GM19397 (cell line): ENCODE measurements at regions not wholly inside any gene's neighbourhood (a gene's known extent, or its start where the extent isn't known, plus 50 kb on each side); places are given as distances from the start of the nearest gene placed in this dataset.
"Not testable (repeated sequence)": the region's sequence is repeated elsewhere in the genome, so short reads cannot be mapped to it uniquely, and the experiment has no call there.

Experiments used
- ATAC-seq: cut with Tn5 transposase; IDR thresholded peaks from one replicate; pipeline ENCODE4 v1.9.1; 2021; ENCODE audit warnings: mild to moderate bottlenecking, moderate library complexity; ENCODE audit not compliant: unreplicated experiment

DNA sequence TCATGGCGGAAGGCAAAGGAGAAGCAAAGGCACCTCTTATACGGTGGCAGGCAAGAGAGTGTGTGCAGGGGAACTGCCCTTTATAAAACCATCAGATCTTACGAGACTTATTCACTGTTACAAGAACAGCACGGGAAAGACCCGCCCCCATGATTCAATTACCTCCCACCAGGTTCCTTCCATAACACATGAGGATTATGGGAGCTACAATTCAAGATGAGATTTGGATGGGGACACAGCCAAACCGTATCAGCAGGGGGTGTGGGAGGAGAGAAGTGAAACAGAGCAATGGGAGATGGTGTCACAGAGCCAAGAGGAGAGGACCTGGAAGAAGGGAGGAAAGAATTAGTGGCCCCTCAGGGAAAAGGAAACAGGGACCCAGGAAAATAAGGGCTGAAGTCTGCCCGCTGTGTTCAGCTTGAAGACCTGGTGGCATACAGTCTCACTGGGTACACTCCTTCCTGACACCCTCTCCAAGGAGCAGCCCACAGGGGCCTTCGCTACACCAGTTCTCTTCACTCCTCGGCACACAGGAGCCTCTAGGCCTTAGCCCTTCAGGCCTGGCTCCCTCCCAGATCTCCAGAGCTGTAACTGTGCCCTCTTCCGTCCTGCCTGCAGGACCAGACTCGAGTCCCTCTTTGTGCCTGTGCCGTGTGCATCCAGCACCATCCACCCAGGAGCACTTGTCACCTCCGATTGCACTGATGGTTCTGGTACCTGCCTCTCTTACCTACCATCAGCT, 262.1 kb downstream of the EIPR1 start:
- ATAC-seq: no peak

DNA sequence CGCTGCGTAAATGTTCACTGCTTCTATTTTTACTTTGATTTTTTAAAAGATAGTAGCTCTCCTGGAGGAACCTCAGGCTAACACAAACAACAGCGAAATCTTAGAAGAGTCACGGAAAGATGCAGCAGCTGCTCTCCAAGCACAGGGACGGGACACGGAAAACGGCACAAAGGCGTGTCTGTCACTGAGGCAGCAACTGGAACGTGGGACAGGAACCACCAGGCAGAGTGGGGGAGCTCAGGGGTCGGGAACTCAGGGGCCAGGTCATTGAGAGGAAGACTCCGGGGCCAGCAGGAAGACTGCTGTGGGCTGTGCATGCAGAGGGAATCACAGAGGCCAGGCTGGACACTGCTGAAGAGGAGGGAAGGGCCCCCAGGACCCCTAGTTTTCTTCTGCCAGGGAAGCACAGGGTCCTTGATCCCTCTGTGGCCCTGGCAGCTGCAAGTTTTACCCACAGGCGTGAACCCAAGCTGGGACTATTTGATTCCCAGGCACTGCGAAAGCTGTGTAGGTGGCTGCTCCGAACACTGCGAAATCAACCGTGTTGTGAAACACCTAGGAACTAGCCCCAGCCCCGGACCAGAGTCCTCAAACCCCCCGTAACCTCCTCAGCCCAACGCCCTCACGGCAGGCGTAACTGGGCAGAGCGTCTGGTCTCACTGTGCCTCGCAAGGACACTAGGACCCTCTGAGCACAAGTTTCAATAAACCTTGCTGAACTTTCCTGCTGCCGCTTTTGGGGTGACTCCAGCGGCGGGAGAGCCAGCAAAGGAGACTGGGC, 263.0 kb downstream of the EIPR1 start:
- ATAC-seq: no peak

DNA sequence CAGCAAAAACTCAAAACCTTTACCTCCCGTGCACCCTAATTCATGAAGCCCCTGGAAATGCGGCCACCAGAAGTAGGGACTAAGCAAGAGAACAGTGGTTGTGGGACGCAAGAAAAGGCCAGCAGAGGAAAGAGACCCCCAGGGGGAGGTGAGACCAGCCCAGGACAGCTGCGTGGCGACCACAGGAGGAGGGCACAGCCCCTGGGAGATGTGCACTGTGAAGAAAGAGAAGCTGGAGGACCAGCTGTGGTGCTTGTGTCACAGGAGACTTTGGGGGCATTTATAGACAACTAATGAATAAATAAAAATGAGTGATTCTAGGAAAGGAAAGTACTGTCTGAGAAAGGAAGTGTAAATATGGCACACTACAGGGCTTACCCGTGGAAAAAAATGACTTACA, 263.8 kb downstream of the EIPR1 start:
- no peak for ATAC-seq

DNA sequence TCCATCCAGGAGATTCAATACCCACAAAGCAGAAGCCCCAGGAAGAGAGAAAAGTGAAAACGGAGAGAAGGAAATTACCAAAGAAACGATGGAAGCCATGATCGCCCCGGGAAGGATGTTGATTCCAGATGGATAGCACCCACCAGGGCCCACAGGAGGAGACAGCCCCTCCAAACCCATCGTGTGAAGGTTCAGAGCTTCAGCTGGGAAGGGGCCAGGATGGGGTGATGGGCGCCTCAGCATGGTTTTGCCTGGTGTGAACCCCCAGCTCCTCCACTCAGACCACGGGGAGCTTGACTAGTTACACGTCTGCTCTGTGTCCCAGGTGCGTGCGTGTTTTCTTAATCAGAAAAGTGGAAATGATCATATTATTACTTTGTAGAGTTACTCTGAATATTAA, 264.5 kb downstream of the EIPR1 start:
- no peak for ATAC-seq

DNA sequence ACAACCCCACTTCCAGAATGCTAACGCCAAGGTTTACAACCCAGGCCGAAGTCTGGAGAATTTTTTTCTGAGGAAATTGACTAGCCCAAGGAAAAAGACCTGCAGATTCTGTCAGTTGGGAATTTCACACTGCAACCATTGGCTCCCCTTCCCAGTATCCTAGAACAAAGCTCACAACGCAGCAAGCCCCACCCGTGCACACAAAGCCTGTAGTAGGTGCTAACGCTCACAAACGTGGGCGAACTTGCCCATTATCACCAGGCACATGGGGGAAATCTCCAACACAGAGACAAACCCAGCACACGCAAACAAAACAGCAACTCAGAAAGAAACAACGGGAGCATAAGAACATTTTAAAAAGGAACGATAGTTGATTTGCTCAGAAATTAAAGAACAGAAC, 265.1 kb downstream of the EIPR1 start:
- no peak for ATAC-seq

DNA sequence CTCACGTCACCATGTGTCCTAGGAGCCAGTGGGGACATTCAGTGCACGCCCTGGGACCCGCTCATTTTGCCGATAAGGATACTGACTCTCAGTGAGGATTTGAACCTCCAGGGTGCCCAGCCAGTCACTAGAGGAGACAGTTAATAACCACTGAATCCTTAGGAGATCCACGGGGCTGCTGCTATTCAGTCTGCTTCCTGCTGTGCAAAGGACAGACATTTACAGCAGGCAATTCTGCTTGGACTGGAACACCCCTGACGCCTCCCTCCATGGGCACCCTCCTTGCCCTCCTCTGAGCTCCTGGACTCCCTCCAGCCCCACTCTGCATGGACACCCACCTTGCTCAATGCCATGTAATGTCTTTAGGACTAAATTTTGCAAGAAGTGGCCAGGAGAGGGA, 265.5 kb downstream of the EIPR1 start:
- ATAC-seq: no peak

DNA sequence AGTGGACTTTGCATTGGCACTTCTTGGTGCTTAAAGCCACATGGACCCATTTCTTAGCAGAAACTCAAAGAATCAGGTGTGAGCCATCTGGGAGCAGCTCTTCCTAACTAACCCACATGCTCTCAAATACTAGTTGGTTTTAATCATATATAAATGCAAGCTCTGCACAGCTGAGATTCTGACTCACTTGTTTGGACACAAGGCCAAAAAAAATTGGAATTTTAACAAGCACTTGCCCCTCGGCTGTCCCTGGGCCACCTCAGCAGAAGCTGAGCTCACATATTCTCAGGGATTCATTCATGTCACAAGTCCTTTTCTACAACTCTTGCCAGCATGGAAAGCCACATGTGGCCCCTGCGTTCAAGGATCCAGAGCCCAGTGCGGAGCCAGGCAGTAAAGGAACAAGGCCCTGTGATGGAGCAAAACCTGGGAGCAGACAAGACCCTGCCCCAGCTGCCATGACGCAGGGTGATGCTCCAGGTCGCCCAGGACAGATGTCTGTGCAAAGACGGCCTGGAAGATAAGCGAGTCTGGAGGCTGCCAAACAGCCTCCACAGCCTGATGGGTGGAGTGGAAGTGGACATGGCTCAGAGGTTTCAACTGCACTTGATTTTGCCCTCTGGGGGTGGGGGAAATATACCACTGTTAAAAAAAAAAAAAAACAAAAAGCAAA, 266.5 kb downstream of the EIPR1 start:
- ATAC-seq: no peak

DNA sequence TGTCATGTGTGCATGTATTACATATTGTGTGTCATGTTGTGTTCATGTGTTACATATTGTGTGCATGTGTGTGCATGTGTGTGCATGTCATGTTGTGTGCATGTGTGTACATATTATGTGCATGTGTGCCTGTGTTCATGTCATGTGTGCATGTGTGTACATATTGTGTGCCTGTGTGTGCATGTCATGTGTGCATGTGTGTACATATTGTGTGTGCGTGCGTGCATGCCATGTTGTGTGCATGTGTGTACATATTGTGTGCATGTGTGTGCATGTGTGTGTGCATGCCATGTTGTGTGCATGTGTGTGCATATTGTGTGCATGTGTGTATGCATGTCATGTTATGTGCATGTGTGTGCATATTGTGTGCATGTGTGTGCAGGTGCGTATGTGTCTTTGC, 267.1 kb downstream of the EIPR1 start:
- ATAC-seq: no peak

DNA sequence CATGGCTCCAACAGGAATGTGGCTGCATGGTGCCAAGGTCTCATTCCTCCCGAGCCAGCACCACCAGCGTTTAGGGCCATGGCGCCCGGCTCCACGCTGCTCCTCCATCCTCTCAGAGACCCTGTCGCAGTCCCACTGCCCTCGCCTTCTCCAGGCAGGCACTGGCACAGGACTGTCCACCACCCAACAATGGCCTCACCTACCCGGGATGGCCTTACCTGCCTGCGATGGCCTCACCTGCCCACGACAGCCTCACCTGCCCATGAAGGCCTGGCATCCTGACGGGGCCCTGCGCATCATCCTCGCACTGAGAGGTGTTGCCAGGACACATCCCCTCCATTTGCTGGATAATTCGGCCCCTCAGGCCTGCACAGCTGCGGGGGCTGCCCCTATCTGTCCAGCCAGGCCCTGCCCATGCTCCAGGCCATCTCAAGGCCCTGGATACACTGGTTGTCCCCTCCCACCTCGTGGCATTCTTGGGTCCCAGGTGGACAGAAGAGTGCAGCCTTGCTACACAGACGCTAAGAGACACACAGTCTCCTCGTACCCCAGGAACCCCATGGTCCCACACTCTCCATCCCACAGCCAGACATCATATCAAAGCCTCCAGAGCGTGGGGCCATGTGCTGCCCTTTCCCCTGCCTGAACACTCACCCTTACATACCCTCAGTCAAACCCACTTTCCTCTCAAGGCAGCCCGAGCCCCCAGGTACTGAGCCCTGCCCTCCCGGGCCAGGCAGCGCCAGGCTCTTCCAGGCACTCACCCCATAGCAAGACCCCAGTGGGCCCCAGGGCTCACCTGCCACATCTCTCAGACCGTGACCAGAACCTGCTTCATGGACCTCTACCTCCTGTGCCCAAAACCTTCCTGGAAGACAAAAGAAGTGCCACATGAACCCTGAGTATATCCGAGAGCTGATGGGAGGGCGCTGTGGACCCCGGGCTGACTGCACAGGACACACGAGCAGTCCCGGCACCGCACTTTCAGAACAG, 268.6 kb downstream of the EIPR1 start:
- ATAC-seq: no peak

DNA sequence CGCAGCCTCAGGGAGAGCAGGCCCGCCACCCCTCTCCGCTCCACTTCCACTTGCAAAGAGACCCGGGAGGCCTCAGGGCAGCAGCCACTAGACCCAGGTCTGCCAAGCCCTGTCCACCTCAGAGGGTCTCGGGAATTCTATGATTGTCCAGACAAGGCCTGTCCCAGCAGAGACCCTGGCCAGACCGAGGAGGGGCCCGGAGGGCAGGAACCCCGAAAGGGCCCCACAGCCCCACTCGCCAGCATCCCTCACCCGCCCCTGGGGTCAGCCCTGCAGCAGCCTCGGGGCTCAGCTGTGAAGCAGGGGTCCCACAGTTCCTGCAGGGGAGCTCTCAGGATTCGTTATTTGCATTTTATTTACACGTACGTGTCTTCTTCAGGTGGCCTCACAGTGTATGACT, 269.5 kb downstream of the EIPR1 start:
- ATAC-seq: no peak

DNA sequence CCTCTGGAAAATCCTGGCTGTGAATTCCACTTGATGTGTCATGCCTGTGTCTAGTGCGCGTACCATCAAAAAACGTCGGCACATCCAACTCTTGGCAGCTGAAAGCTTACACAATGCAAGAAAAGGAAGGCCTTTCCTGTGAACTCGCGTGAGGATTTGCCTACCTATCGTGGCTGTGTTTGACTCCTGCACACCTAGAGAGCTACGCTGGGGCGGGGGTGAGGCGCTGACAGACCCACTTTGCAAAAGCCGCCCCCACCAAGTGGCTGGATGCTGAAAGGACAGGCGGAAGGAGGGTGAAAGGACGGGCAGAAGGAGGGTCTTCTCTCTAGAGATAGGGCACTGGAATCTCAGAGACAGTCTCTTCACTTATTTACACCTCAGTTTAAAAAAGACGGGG, 270.1 kb downstream of the EIPR1 start:
- ATAC-seq: no peak

DNA sequence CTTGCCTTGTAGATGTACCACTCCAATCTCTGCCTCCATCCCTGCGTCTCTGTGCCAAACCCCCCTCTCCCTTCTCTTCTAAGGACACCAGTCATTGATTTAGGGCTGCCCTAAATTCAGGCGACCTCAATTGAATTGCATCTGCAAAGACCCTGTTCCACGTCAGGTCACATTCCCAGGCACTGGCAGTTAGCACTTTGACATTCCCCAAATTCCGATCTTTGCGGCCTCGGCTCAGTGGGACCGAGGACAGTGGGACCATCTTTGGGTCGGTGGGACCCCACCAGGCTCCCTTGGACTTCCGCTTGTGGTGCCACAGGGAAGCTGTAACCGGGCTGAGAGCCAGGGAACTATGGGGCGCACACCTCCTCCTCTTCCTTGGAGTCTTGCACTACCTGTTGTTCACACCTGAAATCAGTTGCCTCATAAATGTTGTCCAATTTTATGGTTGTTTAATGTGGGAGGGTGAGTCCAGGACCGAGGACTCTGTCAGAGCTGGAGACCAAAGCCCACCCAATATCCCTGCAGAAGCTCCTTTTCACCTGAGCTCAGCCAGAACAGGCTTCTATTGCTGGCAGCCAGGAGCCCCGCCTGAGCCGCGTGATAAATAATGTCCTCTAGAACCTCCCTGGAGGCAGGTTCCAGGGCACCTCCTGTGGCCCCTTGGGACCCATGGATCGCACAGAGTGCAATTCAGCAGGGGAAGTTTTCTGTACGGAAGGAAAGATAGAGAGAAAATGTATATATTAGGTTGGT, 271.6 kb downstream of the EIPR1 start:
- no peak for ATAC-seq

DNA sequence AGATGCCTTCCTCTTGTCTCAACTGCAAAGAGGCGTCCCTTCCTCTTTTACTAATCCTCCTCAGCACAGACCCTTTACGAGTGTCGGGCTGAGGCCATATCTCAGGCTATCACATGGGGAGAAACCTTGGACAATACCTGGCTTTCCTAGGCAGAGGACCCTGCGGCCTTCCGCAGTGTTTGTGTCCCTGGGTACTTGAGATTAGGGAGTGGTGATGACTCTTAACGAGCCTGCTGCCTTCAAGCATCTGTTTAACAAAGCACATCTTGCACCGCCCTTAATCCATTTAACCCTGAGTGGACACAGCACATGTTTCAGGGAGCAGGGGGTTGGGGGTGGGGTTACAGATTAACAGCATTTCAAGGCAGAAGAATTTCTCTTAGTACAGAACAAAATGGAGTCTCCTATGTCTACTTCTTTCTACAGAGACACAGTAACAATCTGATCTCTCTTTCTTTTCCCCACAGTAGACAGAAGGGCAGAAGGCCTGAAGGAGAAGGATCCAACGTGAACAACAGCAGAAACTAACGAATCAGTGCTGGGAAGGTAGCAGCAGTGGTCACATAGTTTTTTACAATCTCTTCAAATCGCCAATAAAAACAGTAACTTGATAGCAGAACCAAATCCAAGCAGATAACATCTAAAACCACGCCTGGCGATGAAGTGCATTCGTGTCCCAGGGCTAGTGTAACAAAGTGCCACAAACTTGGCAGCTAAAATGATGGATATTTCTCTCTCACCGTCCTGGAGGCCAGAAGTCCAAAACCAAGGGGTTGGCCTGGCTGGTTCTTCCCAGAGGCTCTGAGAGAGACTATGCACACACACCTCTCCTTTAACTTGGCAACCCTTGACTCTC, 272.4 kb downstream of the EIPR1 start:
- ATAC-seq: not testable (repeated sequence)

DNA sequence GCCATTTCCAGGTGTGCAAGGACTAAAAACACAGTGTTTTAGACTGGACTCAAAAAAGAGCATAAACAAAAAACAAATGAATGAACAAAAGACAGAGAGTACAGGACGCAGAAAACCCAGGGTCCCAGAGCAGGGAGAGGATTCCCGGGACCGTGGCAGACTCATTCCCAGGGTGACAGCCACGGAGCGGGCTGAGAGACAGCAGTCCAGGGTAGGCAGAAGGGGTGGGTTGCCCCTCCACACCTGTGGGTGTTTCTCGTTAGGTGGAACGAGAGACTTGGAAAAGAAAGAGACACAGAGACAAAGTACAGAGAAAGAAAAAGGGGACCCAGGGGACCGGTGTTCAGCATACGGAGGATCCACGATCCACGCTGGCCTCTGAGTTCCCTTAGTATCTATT, 273.4 kb downstream of the EIPR1 start:
- no peak for ATAC-seq

DNA sequence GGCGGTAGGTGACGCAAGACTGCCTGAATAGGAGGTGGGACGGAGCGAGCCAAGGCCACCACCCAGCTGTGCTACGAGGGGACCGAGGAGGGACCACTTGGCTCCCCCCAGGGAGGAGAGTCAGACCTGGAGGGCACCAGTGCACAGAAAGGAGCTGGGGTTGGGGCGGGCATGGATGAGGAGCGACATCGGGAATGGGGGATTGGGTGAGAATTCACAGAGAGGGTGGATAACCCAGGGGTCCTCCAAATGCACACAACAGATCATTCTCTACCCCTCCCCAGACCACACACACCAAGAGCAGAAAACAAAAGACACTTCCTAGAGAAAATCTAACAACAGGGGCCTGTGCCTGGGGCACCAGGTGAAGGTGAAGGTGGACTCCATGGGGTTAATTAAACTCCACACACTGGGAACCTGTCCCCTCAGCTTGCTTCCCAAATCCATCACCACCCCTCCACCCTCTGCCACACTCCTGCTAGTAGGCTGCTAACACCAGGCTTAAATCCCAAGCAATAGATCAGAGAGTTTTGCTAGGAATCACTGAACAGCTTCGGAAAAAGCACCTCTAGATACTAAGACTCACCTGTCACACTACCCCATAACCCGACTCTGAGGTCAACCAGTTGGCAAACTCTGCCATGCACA, 274.6 kb downstream of the EIPR1 start:
- ATAC-seq: no peak

DNA sequence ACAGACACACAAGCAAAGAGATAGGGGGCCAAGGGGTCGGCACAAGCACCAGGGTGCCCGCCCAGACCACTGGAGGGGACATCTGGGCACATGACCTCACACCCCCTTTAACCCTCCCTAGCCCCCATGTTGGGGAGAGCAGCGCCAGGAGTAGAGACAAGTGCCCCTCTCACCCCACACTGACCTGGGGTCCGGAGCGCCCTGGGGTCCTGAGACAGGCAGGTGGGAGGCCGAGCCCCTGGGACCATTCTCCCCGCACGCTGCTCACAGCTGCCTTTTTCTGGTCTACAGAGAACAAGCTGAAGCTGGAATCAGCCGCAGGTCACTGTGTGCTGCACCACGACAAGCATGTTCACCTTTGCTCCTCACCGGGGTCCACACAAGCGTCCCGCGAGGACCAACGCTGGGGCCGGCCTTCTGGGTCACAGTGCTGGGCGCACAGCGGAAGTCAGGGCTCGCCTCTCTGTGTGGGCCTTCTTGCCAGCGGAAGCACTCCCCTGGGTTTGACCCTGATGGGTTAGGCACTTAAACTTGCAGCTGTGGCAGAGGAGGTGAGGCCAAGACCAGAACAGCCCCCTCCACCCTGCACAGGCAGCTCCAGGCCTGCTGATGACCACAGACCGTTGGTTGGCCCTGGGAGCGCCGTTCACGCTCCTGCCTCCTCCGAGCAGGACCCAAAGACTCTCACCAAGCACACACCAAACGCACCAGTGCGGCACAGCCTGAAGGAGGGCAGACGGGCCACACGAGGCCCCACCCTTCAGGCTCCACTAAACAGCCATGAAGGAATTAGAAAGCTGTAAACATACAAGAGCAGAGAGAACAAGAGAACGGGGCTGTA, 275.3 kb downstream of the EIPR1 start:
- ATAC-seq: no peak

DNA sequence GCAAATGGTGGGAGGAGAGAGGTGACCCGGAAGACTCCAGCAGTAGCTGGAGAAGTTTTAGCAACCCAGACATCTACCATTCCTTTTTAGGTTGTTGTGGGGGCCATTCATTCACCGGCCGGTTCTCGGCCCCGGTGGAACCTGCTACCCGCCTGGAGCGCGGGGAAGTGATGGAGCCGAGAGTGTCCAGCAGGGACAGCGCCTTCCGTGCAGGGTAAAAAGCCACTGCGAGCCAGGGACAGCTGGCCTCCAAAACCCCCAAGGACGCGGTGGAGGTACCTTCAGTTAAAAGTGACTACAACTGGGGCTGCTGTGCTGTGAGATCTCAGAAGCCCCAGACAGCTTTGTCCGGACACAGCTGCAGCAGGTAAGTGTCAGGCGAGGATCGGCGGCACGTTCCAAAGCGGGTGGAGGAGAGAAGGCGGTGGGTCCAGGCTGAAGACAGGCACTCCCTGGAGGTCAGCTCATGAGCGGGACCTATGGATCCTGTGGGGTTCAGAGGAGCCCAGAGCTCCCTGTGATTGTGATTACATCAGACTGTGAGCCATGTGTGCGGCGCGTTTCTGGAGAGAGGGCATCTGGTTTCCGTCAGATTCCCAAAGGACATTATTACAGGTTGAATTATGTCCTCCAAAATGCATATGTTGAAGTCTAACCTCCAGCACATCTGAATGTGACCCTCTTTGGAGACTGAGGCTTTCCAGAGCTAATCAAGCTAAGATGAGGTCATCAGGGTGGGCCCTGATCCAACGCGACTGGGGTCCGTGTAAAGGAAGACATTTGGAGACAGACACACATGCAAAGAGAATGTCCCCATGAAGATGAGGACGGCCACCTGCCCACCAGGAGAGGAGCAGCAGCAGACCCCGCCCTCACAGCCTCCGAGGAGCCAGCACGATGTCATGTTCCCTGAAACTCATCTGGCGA, 276.3 kb downstream of the EIPR1 start:
- ATAC-seq: no peak
